ENCODE measurements at regions not wholly inside any gene's neighbourhood (a gene's known extent, or its start where the extent isn't known, plus 50 kb on each side); places are given as distances from the start of the nearest gene placed in this dataset.

- ChIA-PET POLR2A (no interaction called here), CTCF (interaction anchor here (0.7 kb wide), 1 partner anchor 1183 kb away, joined by 3 read pairs; no protein-coding TSS in a partner anchor)
- Mint-ChIP-seq H3K9me3 (peaks cover 3% of the 10 kb centered on the region), H3K4me1 (ENCODE audit: low read depth) (peaks cover 19% of the 10 kb centered on the region), H3K4me3 (no peak overlapping the region), H3K36me3 (peaks cover 1% of the 10 kb centered on the region), H3K27ac (peak overlapping the region; percentile 62), H3K27me3 (peaks cover 9% of the 10 kb centered on the region)
- intact Hi-C loops (cut with micrococcal nuclease) = loop anchor here (1.0 to 5.0 kb wide), 6 partner anchors 61 to 1016 kb away; no protein-coding TSS in a partner anchor
- DNase-seq = peak; percentile 77
These were observed 363.5 kb upstream of the TNP1 start for GRCh38 chr2:217223222-217223930.

- Mint-ChIP-seq H3K36me3 (peaks cover 1% of the 10 kb centered on the region), H3K4me1 (ENCODE audit: low read depth) (peaks cover 19% of the 10 kb centered on the region), H3K27me3 (peaks cover 11% of the 10 kb centered on the region), H3K4me3 (no peak overlapping the region), H3K9me3 (peaks cover 3% of the 10 kb centered on the region), H3K27ac (peak overlapping the region; percentile 15)
- ChIA-PET CTCF (no interaction called here), POLR2A (no interaction called here)
- intact Hi-C loops (cut with micrococcal nuclease) = loop anchor here (5.0 kb wide), 3 partner anchors 60 to 1015 kb away; no protein-coding TSS in a partner anchor
- no peak for DNase-seq
These were observed 362.5 kb upstream of the TNP1 start for GRCh38 chr2:217222309-217222910.

GRCh38 chr2:217220228-217221013 is 360.6 kb upstream of the TNP1 start:
- H3K27me3 Mint-ChIP-seq = peaks cover 16% of the 10 kb centered on the region
- H3K4me3 Mint-ChIP-seq = no peak overlapping the region
- intact Hi-C loops (cut with micrococcal nuclease) = loop anchor here (5.0 kb wide), 3 partner anchors 58 to 1013 kb away; no protein-coding TSS in a partner anchor
- H3K27ac Mint-ChIP-seq = no peak overlapping the region
- CTCF ChIA-PET = no interaction called here
- peaks cover 1% of the 10 kb centered on the region for H3K36me3 Mint-ChIP-seq
- no peak for DNase-seq
- peaks cover 19% of the 10 kb centered on the region for H3K4me1 Mint-ChIP-seq (ENCODE audit: low read depth)
- peaks cover 3% of the 10 kb centered on the region for H3K9me3 Mint-ChIP-seq
- POLR2A ChIA-PET = no interaction called here

- DNase-seq = no peak
- peaks cover 1% of the 10 kb centered on the region for H3K36me3 Mint-ChIP-seq
- intact Hi-C loops (cut with micrococcal nuclease) = no loop called here
- peaks cover 3% of the 10 kb centered on the region for H3K9me3 Mint-ChIP-seq
- CTCF ChIA-PET = no interaction called here
- H3K27ac Mint-ChIP-seq = no peak overlapping the region
- peaks cover 19% of the 10 kb centered on the region for H3K27me3 Mint-ChIP-seq
- H3K4me3 Mint-ChIP-seq = no peak overlapping the region
- peaks cover 18% of the 10 kb centered on the region for H3K4me1 Mint-ChIP-seq (ENCODE audit: low read depth)
- POLR2A ChIA-PET = no interaction called here
These were observed 359.3 kb upstream of the TNP1 start for GRCh38 chr2:217219164-217219520.

- ChIA-PET POLR2A (no interaction called here), CTCF (no interaction called here)
- H3K4me3 Mint-ChIP-seq = no peak overlapping the region
- intact Hi-C loops (cut with micrococcal nuclease) = no loop called here
- peaks cover under 1% of the 10 kb centered on the region for H3K9me3 Mint-ChIP-seq
- H3K36me3 Mint-ChIP-seq = no peaks in the 10 kb centered on the region
- peaks cover 14% of the 10 kb centered on the region for H3K4me1 Mint-ChIP-seq (ENCODE audit: low read depth)
- peaks cover 19% of the 10 kb centered on the region for H3K27me3 Mint-ChIP-seq
- no peak for DNase-seq
- no peak overlapping the region for H3K27ac Mint-ChIP-seq
These were observed 358.7 kb upstream of the TNP1 start for GRCh38 chr2:217218269-217219163.

GRCh38 chr2:217216982-217217381 is 357.1 kb upstream of the TNP1 start:
- H3K9me3 Mint-ChIP-seq = no peaks in the 10 kb centered on the region
- intact Hi-C loops (cut with micrococcal nuclease) = no loop called here
- no peak overlapping the region for H3K27ac Mint-ChIP-seq

GRCh38 chr2:217216316-217216715 is 356.5 kb upstream of the TNP1 start:
- POLR2A ChIA-PET = no interaction called here
- intact Hi-C loops (cut with micrococcal nuclease) = no loop called here
- CTCF ChIA-PET = no interaction called here
- Mint-ChIP-seq H3K9me3 (no peaks in the 10 kb centered on the region), H3K4me3 (no peak overlapping the region), H3K4me1 (ENCODE audit: low read depth) (no peaks in the 10 kb centered on the region), H3K27ac (no peak overlapping the region), H3K36me3 (no peaks in the 10 kb centered on the region), H3K27me3 (peaks cover 19% of the 10 kb centered on the region)
- DNase-seq = no peak

More at GRCh38 chr2:217216982-217217381, 357.1 kb upstream of the TNP1 start:
- POLR2A ChIA-PET = no interaction called here
- peaks cover under 1% of the 10 kb centered on the region for H3K4me1 Mint-ChIP-seq (ENCODE audit: low read depth)
- DNase-seq = no peak
- CTCF ChIA-PET = no interaction called here
- H3K36me3 Mint-ChIP-seq = no peaks in the 10 kb centered on the region
- H3K27me3 Mint-ChIP-seq = peaks cover 19% of the 10 kb centered on the region
- no peak overlapping the region for H3K4me3 Mint-ChIP-seq

- Mint-ChIP-seq H3K27me3 (peaks cover 19% of the 10 kb centered on the region), H3K27ac (no peak overlapping the region), H3K4me1 (ENCODE audit: low read depth) (no peaks in the 10 kb centered on the region), H3K4me3 (no peak overlapping the region), H3K36me3 (no peaks in the 10 kb centered on the region), H3K9me3 (no peaks in the 10 kb centered on the region)
- ChIA-PET CTCF (no interaction called here), POLR2A (no interaction called here)
- no peak for DNase-seq
- intact Hi-C loops (cut with micrococcal nuclease) = no loop called here
These were observed 356.0 kb upstream of the TNP1 start for GRCh38 chr2:217215877-217216276.

GRCh38 chr2:217208867-217209266 is 349.0 kb upstream of the TNP1 start:
- H3K9me3 Mint-ChIP-seq = no peaks in the 10 kb centered on the region
- ChIA-PET POLR2A (no interaction called here), CTCF (no interaction called here)
- peaks cover 10% of the 10 kb centered on the region for H3K27me3 Mint-ChIP-seq
- intact Hi-C loops (cut with micrococcal nuclease) = no loop called here
- H3K4me1 Mint-ChIP-seq (ENCODE audit: low read depth) = no peaks in the 10 kb centered on the region
- H3K4me3 Mint-ChIP-seq = no peak overlapping the region
- no peak overlapping the region for H3K27ac Mint-ChIP-seq
- no peak for DNase-seq
- H3K36me3 Mint-ChIP-seq = no peaks in the 10 kb centered on the region

- CTCF ChIA-PET = no interaction called here
- no peak overlapping the region for H3K4me3 Mint-ChIP-seq
These were observed 347.8 kb upstream of the TNP1 start for GRCh38 chr2:217207699-217208010.

GRCh38 chr2:217206907-217207698 is 347.2 kb upstream of the TNP1 start:
- Mint-ChIP-seq H3K27me3 (peaks cover 13% of the 10 kb centered on the region), H3K27ac (no peak overlapping the region), H3K4me3 (no peak overlapping the region), H3K36me3 (no peaks in the 10 kb centered on the region), H3K9me3 (no peaks in the 10 kb centered on the region), H3K4me1 (ENCODE audit: low read depth) (no peaks in the 10 kb centered on the region)
- DNase-seq = no peak
- CTCF ChIA-PET = no interaction called here
- POLR2A ChIA-PET = no interaction called here
- intact Hi-C loops (cut with micrococcal nuclease) = no loop called here

More at GRCh38 chr2:217207699-217208010, 347.8 kb upstream of the TNP1 start:
- POLR2A ChIA-PET = no interaction called here
- intact Hi-C loops (cut with micrococcal nuclease) = no loop called here
- Mint-ChIP-seq H3K9me3 (no peaks in the 10 kb centered on the region), H3K27ac (no peak overlapping the region), H3K36me3 (no peaks in the 10 kb centered on the region), H3K4me1 (ENCODE audit: low read depth) (no peaks in the 10 kb centered on the region), H3K27me3 (peaks cover 13% of the 10 kb centered on the region)
- no peak for DNase-seq

Data from activated CD4-positive, alpha-beta memory T cell treated with anti-CD3 and anti-CD28 coated beads for 36 hours (primary cell).